ENCODE measurements at regions not wholly inside any gene's neighbourhood (a gene's known extent, or its start where the extent isn't known, plus 50 kb on each side); places are given as distances from the start of the nearest gene placed in this dataset.

GRCh38 chr10:30172673-30173072, 113.3 kb upstream of the JCAD start:
- no peak for TF ChIP-seq CTCF (IDR thresholded peaks at IDR 0.05 in 2 of 3, conservative IDR thresholded peaks at IDR 0.05 in 1 of 3; ENCODE audit: control insufficient read depth in 2 of 3, extremely low read depth in 1 of 3, insufficient read depth in 1 of 3, low read depth in 3 of 3, low read length in 3 of 3)
- TF ChIP-seq ATF7 (IDR thresholded peaks at IDR 0.05; ENCODE audit: low read depth): no peak
- TF ChIP-seq TAF1 (IDR thresholded peaks at IDR 0.05; ENCODE audit: borderline replicate concordance, low read depth, low read length): no peak
- no peak for TF ChIP-seq ZNF24 (IDR thresholded peaks at IDR 0.05)

All from GM12878 (cell line).